GM19043 (cell line): ENCODE measurements at regions not wholly inside any gene's neighbourhood (a gene's known extent, or its start where the extent isn't known, plus 50 kb on each side); places are given as distances from the start of the nearest gene placed in this dataset.

ENCODE experiments used
- ATAC-seq: cut with Tn5 transposase; IDR thresholded peaks from one replicate; pipeline ENCODE4 v1.9.1; 2021; ENCODE audit warnings: low read depth; ENCODE audit not compliant: unreplicated experiment

GRCh38 chr1:221809091-221810029 lies 67.5 kb upstream of the DUSP10 start:
- ATAC-seq, result no peak

DNA sequence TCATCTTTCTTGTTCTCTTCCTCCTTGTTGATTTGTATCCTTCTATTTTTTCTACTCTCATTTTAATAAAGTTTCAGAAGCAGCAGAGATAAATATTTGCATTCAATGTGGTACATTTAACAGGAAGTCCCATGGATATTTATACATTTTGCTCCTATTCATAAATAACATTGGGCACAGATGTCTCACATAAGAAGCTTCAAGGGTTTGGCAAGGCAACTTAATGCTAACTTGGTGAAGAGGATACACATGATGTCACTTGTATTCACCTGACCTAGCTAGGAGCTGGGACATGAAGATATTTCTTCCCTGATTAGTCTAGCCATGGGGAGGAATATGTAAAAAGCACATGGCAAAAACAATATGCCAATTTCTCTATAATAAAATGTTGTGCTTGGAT lies 65.1 kb upstream of the DUSP10 start:
- no peak for ATAC-seq

DNA sequence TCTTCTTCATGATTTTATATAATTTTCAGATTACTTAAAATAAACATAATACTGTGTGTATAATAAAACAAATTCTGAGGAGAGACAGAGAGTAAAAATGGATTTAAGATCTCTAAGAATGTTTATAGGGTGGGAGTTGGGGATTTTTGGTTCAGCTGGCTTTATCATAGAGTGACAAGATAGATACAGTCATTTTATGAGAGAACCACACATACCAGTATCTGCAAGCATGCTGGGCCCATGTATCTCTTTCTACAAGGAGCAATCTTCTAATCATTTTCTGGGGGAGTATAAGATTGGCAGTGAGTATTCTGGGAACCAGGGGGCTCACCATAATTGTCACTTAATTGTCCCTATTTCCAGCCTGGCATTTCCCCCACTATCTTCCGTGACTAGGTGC lies 64.3 kb upstream of the DUSP10 start:
- no peak for ATAC-seq

- ATAC-seq, result no peak
Measured at GRCh38 chr1:221805121-221805520, 63.2 kb upstream of the DUSP10 start.

DNA sequence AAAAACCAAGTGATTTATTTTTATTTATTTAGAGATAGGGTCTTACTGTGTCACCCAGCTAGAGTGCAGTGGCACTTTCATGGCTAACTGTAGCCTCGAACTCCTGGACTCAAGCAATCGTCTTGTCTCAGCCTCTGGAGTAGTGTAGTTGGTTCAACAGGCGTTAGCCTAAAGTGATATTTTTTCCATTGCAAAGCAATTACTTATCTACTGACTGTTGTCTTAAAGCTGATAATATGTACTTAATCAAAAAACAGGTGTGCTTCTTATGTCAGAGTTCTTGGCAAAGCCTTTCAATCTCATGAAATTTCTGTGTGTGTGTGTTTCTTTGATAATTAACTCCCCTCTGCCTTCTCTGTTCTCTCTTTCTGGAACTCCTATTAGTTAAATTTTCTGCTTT lies 62.4 kb upstream of the DUSP10 start:
- no peak for ATAC-seq

GRCh38 chr1:221801773-221802516 lies 60.1 kb upstream of the DUSP10 start:
- no peak for ATAC-seq

- no peak for ATAC-seq
Measured at GRCh38 chr1:221801251-221801661, 59.4 kb upstream of the DUSP10 start.

DNA sequence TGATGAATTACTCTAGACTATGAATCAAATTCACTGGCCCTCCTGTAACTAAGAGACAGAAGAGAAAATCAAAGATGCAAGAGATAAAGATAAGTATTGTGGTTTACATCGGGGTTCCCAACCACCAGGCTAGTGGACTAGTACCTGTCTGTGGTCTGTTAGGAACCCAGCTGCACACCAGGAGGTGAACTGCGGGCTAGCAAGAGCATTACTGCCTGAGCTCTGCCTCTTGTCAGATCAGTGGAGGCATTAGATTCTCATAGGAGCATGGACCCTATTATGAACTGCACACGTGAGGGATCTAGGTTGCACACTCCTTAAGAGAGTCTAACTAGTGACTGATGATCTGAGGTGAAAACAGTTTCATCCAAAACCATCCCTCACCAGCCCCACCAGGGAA lies 58.9 kb upstream of the DUSP10 start:
- ATAC-seq, result no peak

- no peak for ATAC-seq
Measured at GRCh38 chr1:221797506-221797905, 55.6 kb upstream of the DUSP10 start.

- ATAC-seq, result no peak
Measured at GRCh38 chr1:221796700-221797099, 54.8 kb upstream of the DUSP10 start.

- ATAC-seq, result no peak
Measured at GRCh38 chr1:221795380-221795779, 53.5 kb upstream of the DUSP10 start.

- no peak for ATAC-seq
Measured at GRCh38 chr1:221794935-221795334, 53.0 kb upstream of the DUSP10 start.

DNA sequence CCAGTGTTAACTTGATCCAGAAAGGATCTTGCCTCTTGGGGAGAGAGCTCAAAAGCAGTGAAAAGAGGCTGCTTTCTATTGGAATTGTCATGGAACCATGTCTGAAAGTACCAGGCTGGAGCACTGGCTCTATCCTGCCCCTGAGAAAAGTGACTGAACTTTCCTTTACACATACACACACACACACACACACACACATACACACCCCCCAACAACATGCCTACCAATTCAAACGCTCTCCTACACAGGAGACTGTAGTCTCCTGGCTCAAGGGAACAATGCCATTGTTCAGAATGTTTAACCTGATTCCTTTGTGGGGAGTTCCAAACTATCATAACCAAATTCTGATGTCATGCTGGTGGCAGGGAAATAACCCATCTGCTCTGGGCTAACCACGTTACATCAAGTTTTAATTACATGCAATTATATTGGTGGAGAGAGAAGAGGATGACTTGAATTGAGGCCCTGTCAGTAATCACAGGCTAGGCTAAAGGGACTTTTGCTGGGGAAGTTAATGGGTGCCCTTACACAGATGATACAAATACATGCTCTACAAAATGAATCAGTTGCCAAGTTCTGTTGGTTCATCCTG lies 52.3 kb upstream of the DUSP10 start:
- peak; percentile 60 for ATAC-seq

DNA sequence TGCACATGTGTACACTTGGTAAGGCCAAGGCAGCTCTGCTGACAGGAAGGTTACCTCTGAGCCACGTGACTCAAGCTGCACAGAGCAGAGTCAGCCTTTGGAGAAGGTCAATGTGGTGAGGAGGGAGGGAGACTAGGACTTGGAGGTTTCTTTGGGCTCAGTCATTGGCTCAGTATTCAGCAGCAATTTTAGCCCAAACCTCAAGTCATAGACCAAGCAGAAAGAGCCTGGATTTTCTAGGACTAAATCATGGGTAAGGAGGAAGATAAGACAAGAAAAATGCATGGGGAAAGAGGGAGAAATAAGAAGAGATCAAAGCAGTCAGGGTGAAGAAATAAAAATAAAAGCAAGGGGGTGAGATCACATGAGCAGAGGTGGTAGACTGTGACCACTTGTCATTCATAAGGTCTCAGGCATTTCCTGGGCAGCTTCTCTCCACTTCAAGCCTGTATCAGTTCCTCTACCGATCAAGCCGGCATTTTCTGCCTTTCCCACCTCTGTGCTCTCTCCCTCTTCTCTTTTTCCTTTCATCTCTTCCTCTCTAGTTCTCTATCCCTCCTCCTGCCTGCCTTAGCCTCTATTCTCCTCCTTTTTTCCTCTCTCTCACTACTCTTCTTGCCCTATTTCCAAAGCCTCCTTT lies 51.7 kb upstream of the DUSP10 start:
- ATAC-seq, result peak; percentile 82

DNA sequence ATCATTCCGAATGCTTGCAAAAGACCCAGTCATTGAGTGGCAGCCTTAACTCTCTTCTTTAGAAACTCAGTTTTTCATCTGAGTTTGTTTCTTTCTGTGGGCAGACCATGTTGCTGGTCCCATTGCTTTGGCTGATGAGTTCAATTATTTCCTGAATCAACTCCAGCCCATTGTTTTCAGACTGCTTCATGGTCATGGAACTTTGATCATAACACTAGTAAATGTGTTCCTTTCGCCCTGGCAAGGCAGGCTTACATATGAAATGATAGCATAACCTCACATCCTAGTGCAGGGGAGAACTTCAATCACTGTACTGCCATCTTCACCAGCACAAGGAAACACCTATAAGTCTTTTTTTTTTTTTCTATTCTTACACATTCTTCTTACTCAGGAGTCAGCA lies 50.0 kb upstream of the DUSP10 start:
- no peak for ATAC-seq
